ENCODE measurements at regions not wholly inside any gene's neighbourhood (a gene's known extent, or its start where the extent isn't known, plus 50 kb on each side); places are given as distances from the start of the nearest gene placed in this dataset.

DNA sequence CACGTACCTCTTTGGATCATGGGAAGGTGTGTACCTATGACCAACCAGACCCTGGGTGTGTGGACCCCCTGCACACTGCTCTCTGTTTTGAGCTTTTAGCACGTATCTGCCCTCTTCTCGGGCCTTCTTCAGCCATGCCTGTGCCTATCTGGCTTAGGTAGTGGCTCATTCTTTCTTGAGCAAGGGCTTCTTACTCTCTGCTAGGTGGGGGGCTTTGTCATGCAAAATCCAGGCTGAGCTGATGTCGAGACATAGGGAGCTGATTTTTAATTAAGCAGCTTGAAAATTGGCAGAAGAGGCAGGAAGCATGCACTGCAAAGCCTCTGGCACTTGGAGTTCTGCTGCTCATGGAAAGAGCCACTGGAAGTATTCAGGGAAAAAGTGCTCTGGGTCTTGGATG lies 181.6 kb upstream of the IRX6 start:
- no peak for DNase-seq (ENCODE audit: low spot score)
- H3K36me3 ChIP-seq: no peaks in the 10 kb centered on the region
- H3K4me3 ChIP-seq: no peak overlapping the region
- TF ChIP-seq, protein P1, sequence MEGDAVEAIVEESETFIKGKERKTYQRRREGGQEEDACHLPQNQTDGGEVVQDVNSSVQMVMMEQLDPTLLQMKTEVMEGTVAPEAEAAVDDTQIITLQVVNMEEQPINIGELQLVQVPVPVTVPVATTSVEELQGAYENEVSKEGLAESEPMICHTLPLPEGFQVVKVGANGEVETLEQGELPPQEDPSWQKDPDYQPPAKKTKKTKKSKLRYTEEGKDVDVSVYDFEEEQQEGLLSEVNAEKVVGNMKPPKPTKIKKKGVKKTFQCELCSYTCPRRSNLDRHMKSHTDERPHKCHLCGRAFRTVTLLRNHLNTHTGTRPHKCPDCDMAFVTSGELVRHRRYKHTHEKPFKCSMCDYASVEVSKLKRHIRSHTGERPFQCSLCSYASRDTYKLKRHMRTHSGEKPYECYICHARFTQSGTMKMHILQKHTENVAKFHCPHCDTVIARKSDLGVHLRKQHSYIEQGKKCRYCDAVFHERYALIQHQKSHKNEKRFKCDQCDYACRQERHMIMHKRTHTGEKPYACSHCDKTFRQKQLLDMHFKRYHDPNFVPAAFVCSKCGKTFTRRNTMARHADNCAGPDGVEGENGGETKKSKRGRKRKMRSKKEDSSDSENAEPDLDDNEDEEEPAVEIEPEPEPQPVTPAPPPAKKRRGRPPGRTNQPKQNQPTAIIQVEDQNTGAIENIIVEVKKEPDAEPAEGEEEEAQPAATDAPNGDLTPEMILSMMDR (IDR thresholded peaks at IDR 0.05): no peak
- ATAC-seq (ENCODE audit: insufficient number of reproducible peaks, low FRiP score, low read depth): no peak
- no peaks in the 10 kb centered on the region for H3K4me1 ChIP-seq (ENCODE audit: control insufficient read depth in 1 of 2, low read depth in 2 of 2)
- H3K9me3 ChIP-seq: no peaks in the 10 kb centered on the region
- H3K27me3 ChIP-seq (replicated peaks; ENCODE audit: insufficient read depth): no peaks in the 10 kb centered on the region
- H3K27ac ChIP-seq: no peak overlapping the region

DNA sequence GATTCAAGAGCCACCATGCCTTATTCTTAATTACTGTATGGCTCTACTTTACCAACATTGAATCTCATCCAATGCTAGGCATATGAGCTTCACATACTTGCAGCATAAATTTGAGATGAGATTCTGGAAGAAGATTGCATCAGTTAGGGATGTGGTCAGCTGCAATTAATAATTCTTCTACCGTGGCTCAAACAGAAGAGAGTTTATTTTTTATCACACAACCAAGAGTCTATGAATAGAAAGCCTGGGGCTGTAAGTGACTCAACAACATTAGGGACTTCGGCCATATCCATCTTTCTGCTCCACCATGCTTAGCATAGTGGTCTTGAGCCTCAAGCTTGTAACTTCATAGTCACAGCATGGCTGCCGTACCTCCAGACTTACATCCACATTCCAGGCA lies 179.4 kb upstream of the IRX6 start:
- Histone ChIP-seq H3K27me3 (replicated peaks; ENCODE audit: insufficient read depth) (no peaks in the 10 kb centered on the region), H3K4me3 (no peak overlapping the region), H3K4me1 (ENCODE audit: control insufficient read depth in 1 of 2, low read depth in 2 of 2) (no peaks in the 10 kb centered on the region), H3K27ac (no peak overlapping the region), H3K36me3 (no peaks in the 10 kb centered on the region), H3K9me3 (no peaks in the 10 kb centered on the region)
- no peak for DNase-seq (ENCODE audit: low spot score)
- TF ChIP-seq, protein P1 (IDR thresholded peaks at IDR 0.05): no peak
- no peak for ATAC-seq (ENCODE audit: insufficient number of reproducible peaks, low FRiP score, low read depth)

DNA sequence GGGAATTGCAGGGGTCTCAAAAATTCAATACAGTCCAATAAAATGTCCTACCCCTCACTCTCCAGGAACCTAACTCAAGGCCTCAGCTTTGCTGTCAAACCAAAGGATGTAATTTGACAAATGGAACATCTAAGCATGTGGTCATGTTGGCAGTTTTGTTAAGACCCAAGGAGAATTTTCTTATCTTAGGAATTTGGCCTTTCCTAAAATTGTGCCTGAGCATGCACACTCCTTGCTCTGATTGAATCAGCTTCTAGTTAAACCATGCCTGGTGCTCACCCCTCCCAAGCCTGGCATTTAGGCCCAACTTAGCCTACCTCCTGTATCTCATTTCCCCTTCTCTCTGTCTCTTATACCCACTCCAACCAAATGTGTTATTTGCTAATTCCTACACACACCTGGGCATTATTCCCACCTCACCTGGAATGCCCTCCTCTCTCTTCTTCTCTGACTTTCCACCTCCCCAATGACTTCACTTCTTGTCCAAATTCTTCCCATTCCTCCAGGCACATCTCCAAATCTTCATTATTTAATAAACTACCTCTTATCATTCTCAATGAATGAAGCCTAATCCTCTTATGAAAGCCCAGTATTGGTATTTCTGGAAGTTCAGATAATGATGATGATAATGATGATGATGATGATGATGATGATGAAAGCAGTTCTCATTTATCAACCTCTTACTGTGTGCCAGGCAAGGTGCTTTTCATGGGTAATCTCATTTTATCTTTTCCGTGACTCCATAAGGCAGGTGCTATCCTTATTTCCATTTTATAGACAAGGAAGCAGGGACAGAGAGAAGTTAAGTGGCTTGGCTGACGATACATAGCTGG lies 178.0 kb upstream of the IRX6 start:
- Histone ChIP-seq H3K4me3 (no peak overlapping the region), H3K27ac (no peak overlapping the region), H3K4me1 (ENCODE audit: control insufficient read depth in 1 of 2, low read depth in 2 of 2) (no peaks in the 10 kb centered on the region), H3K27me3 (replicated peaks; ENCODE audit: insufficient read depth) (no peaks in the 10 kb centered on the region), H3K36me3 (no peaks in the 10 kb centered on the region), H3K9me3 (no peaks in the 10 kb centered on the region)
- DNase-seq (ENCODE audit: low spot score): no peak
- TF ChIP-seq, protein P1 (IDR thresholded peaks at IDR 0.05): no peak
- no peak for ATAC-seq (ENCODE audit: insufficient number of reproducible peaks, low FRiP score, low read depth)

DNA sequence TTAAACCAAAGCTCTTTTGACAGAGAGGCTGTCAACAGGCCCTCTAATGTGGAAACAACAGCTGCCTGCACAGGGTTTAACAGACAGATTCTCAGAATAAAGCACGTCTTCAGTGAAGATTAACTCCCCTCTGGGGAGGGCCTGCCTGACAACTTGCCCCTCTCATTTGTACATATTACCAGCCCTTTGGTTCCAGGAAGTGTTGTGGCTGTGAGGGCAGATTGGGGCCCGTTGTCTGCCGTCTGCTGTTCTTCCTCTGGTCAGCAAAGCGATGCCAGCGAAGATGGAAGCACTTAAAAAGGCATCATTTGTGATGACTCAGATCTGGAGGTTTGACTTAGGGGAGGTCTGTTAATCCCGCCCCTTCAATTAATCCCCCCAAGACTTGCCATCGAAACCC lies 177.0 kb upstream of the IRX6 start:
- no peak for ATAC-seq (ENCODE audit: insufficient number of reproducible peaks, low FRiP score, low read depth)
- TF ChIP-seq, protein P1 (IDR thresholded peaks at IDR 0.05): no peak
- no peaks in the 10 kb centered on the region for H3K36me3 ChIP-seq

DNA sequence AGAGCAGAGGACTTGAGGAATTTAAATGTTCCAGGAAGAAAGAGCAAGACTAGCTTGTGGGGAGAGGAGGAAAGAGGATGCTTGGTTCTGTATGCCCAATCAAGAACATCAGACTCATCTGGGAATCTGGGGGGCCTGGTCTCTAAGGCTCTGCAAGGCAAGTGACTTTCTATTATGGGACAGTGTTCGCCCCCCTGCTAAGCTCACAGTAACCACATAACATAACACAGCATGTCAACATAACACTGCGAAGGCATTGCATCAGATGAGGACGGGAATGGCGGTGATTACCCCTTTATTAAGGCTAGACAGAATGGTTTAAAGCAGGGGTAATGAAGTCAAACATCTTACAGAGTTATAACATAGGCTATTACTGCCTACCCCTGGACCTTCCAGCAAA lies 176.6 kb upstream of the IRX6 start:
- Histone ChIP-seq H3K4me3 (no peak overlapping the region), H3K4me1 (ENCODE audit: control insufficient read depth in 1 of 2, low read depth in 2 of 2) (no peaks in the 10 kb centered on the region), H3K27me3 (replicated peaks; ENCODE audit: insufficient read depth) (no peaks in the 10 kb centered on the region), H3K27ac (no peak overlapping the region), H3K36me3 (no peaks in the 10 kb centered on the region), H3K9me3 (no peaks in the 10 kb centered on the region)
- ATAC-seq (ENCODE audit: insufficient number of reproducible peaks, low FRiP score, low read depth) (no peak), DNase-seq (ENCODE audit: low spot score) (no peak)
- TF ChIP-seq, protein P1 (IDR thresholded peaks at IDR 0.05): no peak

More for the DNA sequence above, 177.0 kb upstream of the IRX6 start:
- no peak overlapping the region for H3K4me3 ChIP-seq
- no peaks in the 10 kb centered on the region for H3K27me3 ChIP-seq (replicated peaks; ENCODE audit: insufficient read depth)
- no peaks in the 10 kb centered on the region for H3K9me3 ChIP-seq
- no peak overlapping the region for H3K27ac ChIP-seq
- H3K4me1 ChIP-seq (ENCODE audit: control insufficient read depth in 1 of 2, low read depth in 2 of 2): no peaks in the 10 kb centered on the region
- no peak for DNase-seq (ENCODE audit: low spot score)

Measured in thoracic aorta (tissue), 2 donors.